Tibial nerve (tissue), 4 donors: ENCODE measurements at regions not wholly inside any gene's neighbourhood (a gene's known extent, or its start where the extent isn't known, plus 50 kb on each side); places are given as distances from the start of the nearest gene placed in this dataset.

ENCODE experiments used
- CTCF ChIP-seq, 5 experiments: fragments of 200-600 bp in 3 of 5; fragments of 450-650 bp in 2 of 5; sonication (generic) in 3 of 5; IDR thresholded peaks; one replicate each; pipeline ENCODE4 v1.5.1; 2016 to 2019; ENCODE audit warnings: antibody characterized with exemption in 5 of 5, mild to moderate bottlenecking in 3 of 5, moderate library complexity in 2 of 5
- EP300 ChIP-seq, 2 donors: sonication (generic); formaldehyde crosslinking; IDR thresholded peaks; one replicate each; pipeline ENCODE4 v1.6.1; 2017; ENCODE audit warnings: antibody characterized with exemption in 2 of 2, mild to moderate bottlenecking in 1 of 2
- POLR2A ChIP-seq, 2 donors: fragments of 450-650 bp; IDR thresholded peaks; one replicate each; pipeline ENCODE4 v1.6.1; 2017; ENCODE audit warnings: antibody characterized with exemption in 2 of 2, mild to moderate bottlenecking in 2 of 2, moderate library complexity in 2 of 2

GRCh38 chr3:94248042-94248441 lies 185.2 kb downstream of the NSUN3 start:
- TF ChIP-seq CTCF (IDR thresholded peaks at IDR 0.05) (no peak), EP300 (IDR thresholded peaks at IDR 0.05) (no peak), POLR2A (IDR thresholded peaks at IDR 0.05) (no peak)
